ENCODE measurements at regions not wholly inside any gene's neighbourhood (a gene's known extent, or its start where the extent isn't known, plus 50 kb on each side); places are given as distances from the start of the nearest gene placed in this dataset.

- no peak for TF ChIP-seq ZBTB7A (IDR thresholded peaks at IDR 0.05; ENCODE audit: low read depth)
- no peak for TF ChIP-seq EGR1 (IDR thresholded peaks at IDR 0.05)
- TF ChIP-seq TEAD4 (IDR thresholded peaks at IDR 0.05): no peak
- TF ChIP-seq YY1 (IDR thresholded peaks at IDR 0.05; ENCODE audit: low read depth): no peak
- no peak for TF ChIP-seq NFIC (IDR thresholded peaks at IDR 0.05)
- TF ChIP-seq TCF12 (IDR thresholded peaks at IDR 0.05; ENCODE audit: low read depth): no peak
- no peak for TF ChIP-seq USF1 (IDR thresholded peaks at IDR 0.05)
- no peak for TF ChIP-seq CREB1 (IDR thresholded peaks at IDR 0.05; ENCODE audit: low read depth)
- no peak for TF ChIP-seq MAX (IDR thresholded peaks at IDR 0.05)
- TF ChIP-seq RAD21 (IDR thresholded peaks at IDR 0.05; ENCODE audit: low read depth): no peak
- no peak for TF ChIP-seq CEBPB (IDR thresholded peaks at IDR 0.05)
- TF ChIP-seq EP300 (IDR thresholded peaks at IDR 0.05; ENCODE audit: borderline replicate concordance): no peak
- no peak for TF ChIP-seq TAF1 (IDR thresholded peaks at IDR 0.05; ENCODE audit: low read depth)
These were observed 623.4 kb upstream of the ADAMTS5 start for GRCh38 chr21:27590271-27590670.

GRCh38 chr21:27589781-27590180 lies 622.9 kb upstream of the ADAMTS5 start:
- TF ChIP-seq TEAD4 (IDR thresholded peaks at IDR 0.05) (no peak), CREB1 (IDR thresholded peaks at IDR 0.05; ENCODE audit: low read depth) (no peak), TCF12 (IDR thresholded peaks at IDR 0.05; ENCODE audit: low read depth) (no peak), NFIC (IDR thresholded peaks at IDR 0.05) (no peak), ZBTB7A (IDR thresholded peaks at IDR 0.05; ENCODE audit: low read depth) (no peak), CEBPB (IDR thresholded peaks at IDR 0.05) (no peak), TAF1 (IDR thresholded peaks at IDR 0.05; ENCODE audit: low read depth) (no peak), MAX (IDR thresholded peaks at IDR 0.05) (no peak), EP300 (IDR thresholded peaks at IDR 0.05; ENCODE audit: borderline replicate concordance) (no peak)

GRCh38 chr21:27586986-27587385 lies 620.1 kb upstream of the ADAMTS5 start:
- no peak for TF ChIP-seq REST (IDR thresholded peaks at IDR 0.05; ENCODE audit: low read depth)
- TF ChIP-seq TCF12 (IDR thresholded peaks at IDR 0.05; ENCODE audit: low read depth): no peak
- no peak for TF ChIP-seq EGR1 (IDR thresholded peaks at IDR 0.05)
- no peak for TF ChIP-seq USF1 (IDR thresholded peaks at IDR 0.05)
- no peak for TF ChIP-seq NFIC (IDR thresholded peaks at IDR 0.05)
- TF ChIP-seq RAD21 (IDR thresholded peaks at IDR 0.05; ENCODE audit: low read depth): no peak
- TF ChIP-seq TEAD4 (IDR thresholded peaks at IDR 0.05): no peak
- TF ChIP-seq YY1 (IDR thresholded peaks at IDR 0.05; ENCODE audit: low read depth): no peak

GRCh38 chr21:27586326-27586725 lies 619.4 kb upstream of the ADAMTS5 start:
- TF ChIP-seq EGR1 (IDR thresholded peaks at IDR 0.05): no peak
- TF ChIP-seq YY1 (IDR thresholded peaks at IDR 0.05; ENCODE audit: low read depth): no peak
- no peak for TF ChIP-seq FOXM1 (IDR thresholded peaks at IDR 0.05; ENCODE audit: borderline replicate concordance, low read depth)
- no peak for TF ChIP-seq CEBPB (IDR thresholded peaks at IDR 0.05)
- TF ChIP-seq CREB1 (IDR thresholded peaks at IDR 0.05; ENCODE audit: low read depth): no peak
- no peak for TF ChIP-seq EP300 (IDR thresholded peaks at IDR 0.05; ENCODE audit: borderline replicate concordance)
- no peak for TF ChIP-seq RAD21 (IDR thresholded peaks at IDR 0.05; ENCODE audit: low read depth)
- TF ChIP-seq TEAD4 (IDR thresholded peaks at IDR 0.05): no peak
- TF ChIP-seq REST (IDR thresholded peaks at IDR 0.05; ENCODE audit: low read depth): no peak
- TF ChIP-seq USF1 (IDR thresholded peaks at IDR 0.05): no peak
- no peak for TF ChIP-seq MAX (IDR thresholded peaks at IDR 0.05)
- TF ChIP-seq TCF12 (IDR thresholded peaks at IDR 0.05; ENCODE audit: low read depth): no peak
- TF ChIP-seq NFIC (IDR thresholded peaks at IDR 0.05): no peak
- no peak for TF ChIP-seq ZBTB7A (IDR thresholded peaks at IDR 0.05; ENCODE audit: low read depth)
- no peak for TF ChIP-seq TAF1 (IDR thresholded peaks at IDR 0.05; ENCODE audit: low read depth)

- TF ChIP-seq TAF1 (IDR thresholded peaks at IDR 0.05; ENCODE audit: low read depth) (no peak), USF1 (IDR thresholded peaks at IDR 0.05) (no peak), CREB1 (IDR thresholded peaks at IDR 0.05; ENCODE audit: low read depth) (no peak), TEAD4 (IDR thresholded peaks at IDR 0.05) (no peak), NFIC (IDR thresholded peaks at IDR 0.05) (no peak), REST (IDR thresholded peaks at IDR 0.05; ENCODE audit: low read depth) (no peak), RAD21 (IDR thresholded peaks at IDR 0.05; ENCODE audit: low read depth) (no peak)
These were observed 617.4 kb upstream of the ADAMTS5 start for GRCh38 chr21:27584256-27584655.

Measured in Ishikawa (cell line).